K562 (cell line): ENCODE measurements at regions not wholly inside any gene's neighbourhood (a gene's known extent, or its start where the extent isn't known, plus 50 kb on each side); places are given as distances from the start of the nearest gene placed in this dataset.

ENCODE experiments used
- ATAC-seq: fragments of 200-7000 bp; cut with Tn5 transposase; 3 replicates; pipeline ENCODE4 v1.9.1; 2020; ENCODE audit warnings: moderate library complexity
- BruUV-seq: library from RNA; stranded (reverse); fragments of 400-500 nt; replicated peaks from 2 replicates; lab custom pipeline; 2021; lab: Mats Ljungman, UMichigan
- CTCF ChIA-PET: fragments of 300-600 bp; formaldehyde crosslinking; extraction: SDS; loops from one replicate; lab custom pipeline; 2021; ENCODE audit warnings: low intra/inter-chr PET ratio; lab: Yijun Ruan, JAX
- POLR2A ChIA-PET: fragments of 300-600, 350-650 bp; sonication (Branson Sonifier 250); formaldehyde crosslinking; extraction: SDS; loops from one replicate; lab custom pipeline; 2021; ENCODE audit warnings: antibody characterized with exemption, inconsistent platforms; lab: Yijun Ruan, JAX
- DNase-seq, 4 experiments: peaks; one replicate each; pipeline versions ENCODE4 v3.0.0 to v3.0.0-alpha.2; 2011 to 2018; ENCODE audit warnings: low spot score in 3 of 4, mixed read lengths in 3 of 4; ENCODE audit errors: extremely low read depth in 1 of 4
- FAIRE-seq: peaks from 2 replicates; lab custom pipeline; 2011; peaks lifted over from hg19 to GRCh38; lab: Jason Lieb, UNC
- H2AFZ ChIP-seq: 2 replicates; pipeline ENCODE4 v1.6.0; 2011; ENCODE audit warnings: low read depth, low read length, control low read depth, inconsistent platforms
- H3K27ac ChIP-seq: fragments of 200-600 bp; 3 replicates; pipeline ENCODE4 v1.8.0; 2011; ENCODE audit warnings: low read depth, mild to moderate bottlenecking, control low read depth, inconsistent platforms, low read length, moderate library complexity, mixed read lengths; ENCODE audit errors: extremely low read depth
- H3K27me3 ChIP-seq, 2 experiments: fragments of 300-600 bp in 1 of 2; 2 replicates in 1 of 2; 3 replicates in 1 of 2; pipeline versions ENCODE4 v1.6.0 to v1.8.0; 2011; ENCODE audit warnings: inconsistent platforms in 2 of 2, low read length in 2 of 2, mild to moderate bottlenecking in 1 of 2, mixed read lengths in 1 of 2, moderate library complexity in 1 of 2; ENCODE audit not compliant: control insufficient read depth in 2 of 2, insufficient read depth in 2 of 2
- H3K36me3 ChIP-seq: fragments of 300-600 bp; 3 replicates; pipeline ENCODE4 v1.8.0; 2011; ENCODE audit warnings: mild to moderate bottlenecking, low read length, inconsistent platforms; ENCODE audit not compliant: control insufficient read depth, insufficient read depth
- H3K4me1 ChIP-seq, 2 experiments: fragments of 200-600 bp in 1 of 2; replicated peaks in 1 of 2; 2 replicates in 1 of 2; 3 replicates in 1 of 2; pipeline versions ENCODE4 v1.5.1 to v1.8.0; 2011; ENCODE audit warnings: inconsistent platforms in 2 of 2, low read length in 2 of 2, mild to moderate bottlenecking in 1 of 2, mixed read lengths in 1 of 2, moderate library complexity in 1 of 2; ENCODE audit not compliant: control insufficient read depth in 2 of 2, insufficient read depth in 2 of 2
- H3K4me2 ChIP-seq: 2 replicates; pipeline ENCODE4 v1.6.1; 2011; ENCODE audit warnings: low read length, control low read depth, inconsistent platforms, mixed read lengths; ENCODE audit not compliant: insufficient read depth
- H3K4me3 ChIP-seq: fragments of 200-600 bp; sonication (generic), shearing (Covaris generic); 2 replicates; pipeline ENCODE4 v1.5.1; 2016; ENCODE audit warnings: control low read depth, inconsistent platforms
- H3K79me2 ChIP-seq: fragments of 200-600 bp; 3 replicates; pipeline ENCODE4 v1.8.0; 2011; ENCODE audit warnings: low read length, inconsistent platforms; ENCODE audit not compliant: control insufficient read depth, insufficient read depth
- H3K9ac ChIP-seq, 2 experiments: 2 replicates each; pipeline versions ENCODE4 v1.6.0 to v1.6.1; 2011; ENCODE audit warnings: low read depth in 2 of 2, low read length in 2 of 2, control low read depth in 1 of 2, inconsistent platforms in 1 of 2, mild to moderate bottlenecking in 1 of 2, mixed read lengths in 1 of 2; ENCODE audit not compliant: insufficient read depth in 1 of 2
- H3K9me1 ChIP-seq: one replicate; pipeline ENCODE4 v1.6.0; 2011; ENCODE audit warnings: inconsistent platforms, mild to moderate bottlenecking, low read length, moderate library complexity; ENCODE audit not compliant: control insufficient read depth, insufficient read depth
- H3K9me3 ChIP-seq: replicated peaks from 2 replicates; pipeline ENCODE4 v1.5.1; 2011; ENCODE audit warnings: low read depth, low read length, inconsistent platforms; ENCODE audit not compliant: control insufficient read depth, insufficient read depth
- H4K20me1 ChIP-seq: replicated peaks from 2 replicates; pipeline ENCODE4 v1.6.1; 2011; ENCODE audit warnings: low read length, inconsistent platforms, mixed read lengths; ENCODE audit not compliant: control insufficient read depth, insufficient read depth
- C11orf30 ChIP-seq: fragments of 450-650 bp; IDR thresholded peaks from 2 replicates; pipeline ENCODE4 v1.6.1; 2016; ENCODE audit warnings: low read depth, mild to moderate bottlenecking
- ILK ChIP-seq: fragments of 450-650 bp; IDR thresholded peaks from 2 replicates; pipeline ENCODE4 v1.6.1; 2016; ENCODE audit warnings: missing genetic modification characterization, low read depth, mild to moderate bottlenecking, missing compliant biosample characterization, moderate library complexity, borderline replicate concordance
- NONO ChIP-seq, 2 experiments: fragments of 200-400 bp in 1 of 2; fragments of 450-650 bp in 1 of 2; formaldehyde crosslinking in 1 of 2; IDR thresholded peaks; 2 replicates each; pipeline ENCODE4 v1.6.1; 2017; ENCODE audit warnings: low read depth in 2 of 2, mild to moderate bottlenecking in 2 of 2, moderate library complexity in 2 of 2, low read length in 1 of 2
- TSC22D4 ChIP-seq: fragments of 450-650 bp; IDR thresholded peaks from 2 replicates; pipeline ENCODE4 v1.6.1; 2016; ENCODE audit warnings: missing genetic modification characterization, missing biosample characterization, control low read depth
- WGBS: fragments of 100-300 bp; shearing (Covaris generic); methylation state at CpG from one replicate; pipeline ENCODE4 v1.1.6; 2016; ENCODE audit warnings: low coverage, mixed read lengths; ENCODE audit not compliant: insufficient coverage; ENCODE audit errors: missing lambda C conversion rate; 5-methylcytosine and 5-hydroxymethylcytosine counted together
- in situ Hi-C: fragments of 300-500 bp; cut with MboI; formaldehyde crosslinking; loops from 4 replicates; pipeline ENCODE4 v1.15.0; 2018; ENCODE audit warnings: inconsistent platforms, mixed read lengths
- intact Hi-C: fragments of 100-400 bp; cut with micrococcal nuclease; formaldehyde crosslinking; loops from 2 replicates; pipeline ENCODE4 v1.14.2; 2022
- TF ChIP-seq, protein P1 (sequence below): sonication (generic); formaldehyde crosslinking; IDR thresholded peaks from 2 replicates; pipeline ENCODE4 v1.8.1; 2023; ENCODE audit warnings: mild to moderate bottlenecking, missing genetic modification reagents

DNA sequence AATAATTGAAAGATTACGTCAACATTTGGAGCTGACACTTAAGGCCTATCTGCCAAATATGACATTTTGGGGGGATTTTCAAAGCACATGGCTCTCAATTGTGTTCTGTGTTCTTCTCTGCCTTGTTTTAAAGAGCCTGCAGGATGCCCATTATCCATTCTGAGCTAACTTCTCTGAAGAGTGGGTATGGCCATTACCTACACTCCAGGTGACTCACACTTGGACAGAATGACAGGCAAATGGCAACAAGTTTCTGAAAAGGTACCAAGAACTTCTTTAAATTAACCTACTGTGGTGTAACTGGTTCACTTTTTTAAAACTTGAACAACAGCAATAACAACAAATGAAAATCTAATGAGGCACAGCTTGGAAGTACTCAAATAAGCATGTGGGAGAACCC lies 834.9 kb upstream of the SLC39A10 start:
- Histone ChIP-seq H3K79me2 (no peaks in the 10 kb centered on the region), H3K36me3 (no peaks in the 10 kb centered on the region), H3K9ac (no peak overlapping the region), H3K4me3 (no peak overlapping the region), H3K9me3 (no peaks in the 10 kb centered on the region), H3K27ac (no peak overlapping the region), H3K9me1 (no peaks in the 10 kb centered on the region), H3K4me2 (no peak overlapping the region), H2AFZ (no peak overlapping the region), H3K4me1 (no peaks in the 10 kb centered on the region), H3K27me3 (no peaks in the 10 kb centered on the region), H4K20me1 (no peaks in the 10 kb centered on the region)
- ATAC-seq: no peak
- ChIA-PET CTCF (no interaction called here), POLR2A (no interaction called here)
- no TSS peak for BruUV-seq
- WGBS: 0% methylated on average over 1 of the region's 1 CpG
- in situ Hi-C loops (no loop called here), intact Hi-C loops (no loop called here)
- no peak for DNase-seq
- TF ChIP-seq C11orf30 (no peak), NONO (IDR thresholded peaks at IDR 0.05; ENCODE audit: low read depth in 2 of 2, low read length in 1 of 2) (no peak), TSC22D4 (tag) (no peak), ILK (no peak)
- TF ChIP-seq, protein P1, sequence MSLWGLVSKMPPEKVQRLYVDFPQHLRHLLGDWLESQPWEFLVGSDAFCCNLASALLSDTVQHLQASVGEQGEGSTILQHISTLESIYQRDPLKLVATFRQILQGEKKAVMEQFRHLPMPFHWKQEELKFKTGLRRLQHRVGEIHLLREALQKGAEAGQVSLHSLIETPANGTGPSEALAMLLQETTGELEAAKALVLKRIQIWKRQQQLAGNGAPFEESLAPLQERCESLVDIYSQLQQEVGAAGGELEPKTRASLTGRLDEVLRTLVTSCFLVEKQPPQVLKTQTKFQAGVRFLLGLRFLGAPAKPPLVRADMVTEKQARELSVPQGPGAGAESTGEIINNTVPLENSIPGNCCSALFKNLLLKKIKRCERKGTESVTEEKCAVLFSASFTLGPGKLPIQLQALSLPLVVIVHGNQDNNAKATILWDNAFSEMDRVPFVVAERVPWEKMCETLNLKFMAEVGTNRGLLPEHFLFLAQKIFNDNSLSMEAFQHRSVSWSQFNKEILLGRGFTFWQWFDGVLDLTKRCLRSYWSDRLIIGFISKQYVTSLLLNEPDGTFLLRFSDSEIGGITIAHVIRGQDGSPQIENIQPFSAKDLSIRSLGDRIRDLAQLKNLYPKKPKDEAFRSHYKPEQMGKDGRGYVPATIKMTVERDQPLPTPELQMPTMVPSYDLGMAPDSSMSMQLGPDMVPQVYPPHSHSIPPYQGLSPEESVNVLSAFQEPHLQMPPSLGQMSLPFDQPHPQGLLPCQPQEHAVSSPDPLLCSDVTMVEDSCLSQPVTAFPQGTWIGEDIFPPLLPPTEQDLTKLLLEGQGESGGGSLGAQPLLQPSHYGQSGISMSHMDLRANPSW (CRISPR knock-in tag): no peak
- FAIRE-seq: no peak
